Epithelial cell of proximal tubule (primary cell): ENCODE measurements at regions not wholly inside any gene's neighbourhood (a gene's known extent, or its start where the extent isn't known, plus 50 kb on each side); places are given as distances from the start of the nearest gene placed in this dataset.
"Not testable (repeated sequence)": the region's sequence is repeated elsewhere in the genome, so short reads cannot be mapped to it uniquely, and the experiment has no call there.

Experiments
- DNase-seq: peaks from one replicate; pipeline ENCODE4 v3.0.0-alpha.2; 2011; ENCODE audit warnings: low read depth
- H3K4me3 ChIP-seq: 2 replicates; pipeline ENCODE4 v1.5.1; 2011; ENCODE audit warnings: low read depth, mild to moderate bottlenecking, low read length
- TF ChIP-seq, protein P1 (sequence below): conservative IDR thresholded peaks from 2 replicates; pipeline ENCODE4 v1.5.1; 2012; ENCODE audit warnings: low read depth, mild to moderate bottlenecking, low read length

DNA sequence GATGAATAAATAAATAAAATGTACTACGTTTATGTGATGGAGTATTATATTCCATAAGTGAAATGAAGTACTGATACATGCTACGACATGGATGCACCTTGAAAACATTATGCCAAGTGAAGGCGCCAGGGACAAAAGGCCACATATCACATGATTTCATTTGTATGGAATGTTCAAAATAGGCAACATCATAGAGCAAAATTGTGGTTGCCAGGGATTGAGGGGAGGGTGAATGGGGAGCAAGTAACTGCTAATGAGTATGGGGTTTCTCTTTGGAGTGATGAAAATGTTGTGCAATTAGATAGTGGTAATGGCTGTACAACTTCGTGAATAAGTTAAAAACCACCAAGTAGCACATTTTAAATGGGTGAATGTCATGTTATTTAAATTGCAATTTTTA, 132.8 kb downstream of the SLC38A4 start:
- no peak for DNase-seq
- TF ChIP-seq, protein P1, sequence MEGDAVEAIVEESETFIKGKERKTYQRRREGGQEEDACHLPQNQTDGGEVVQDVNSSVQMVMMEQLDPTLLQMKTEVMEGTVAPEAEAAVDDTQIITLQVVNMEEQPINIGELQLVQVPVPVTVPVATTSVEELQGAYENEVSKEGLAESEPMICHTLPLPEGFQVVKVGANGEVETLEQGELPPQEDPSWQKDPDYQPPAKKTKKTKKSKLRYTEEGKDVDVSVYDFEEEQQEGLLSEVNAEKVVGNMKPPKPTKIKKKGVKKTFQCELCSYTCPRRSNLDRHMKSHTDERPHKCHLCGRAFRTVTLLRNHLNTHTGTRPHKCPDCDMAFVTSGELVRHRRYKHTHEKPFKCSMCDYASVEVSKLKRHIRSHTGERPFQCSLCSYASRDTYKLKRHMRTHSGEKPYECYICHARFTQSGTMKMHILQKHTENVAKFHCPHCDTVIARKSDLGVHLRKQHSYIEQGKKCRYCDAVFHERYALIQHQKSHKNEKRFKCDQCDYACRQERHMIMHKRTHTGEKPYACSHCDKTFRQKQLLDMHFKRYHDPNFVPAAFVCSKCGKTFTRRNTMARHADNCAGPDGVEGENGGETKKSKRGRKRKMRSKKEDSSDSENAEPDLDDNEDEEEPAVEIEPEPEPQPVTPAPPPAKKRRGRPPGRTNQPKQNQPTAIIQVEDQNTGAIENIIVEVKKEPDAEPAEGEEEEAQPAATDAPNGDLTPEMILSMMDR = no peak
- no peak overlapping the region for H3K4me3 ChIP-seq

DNA sequence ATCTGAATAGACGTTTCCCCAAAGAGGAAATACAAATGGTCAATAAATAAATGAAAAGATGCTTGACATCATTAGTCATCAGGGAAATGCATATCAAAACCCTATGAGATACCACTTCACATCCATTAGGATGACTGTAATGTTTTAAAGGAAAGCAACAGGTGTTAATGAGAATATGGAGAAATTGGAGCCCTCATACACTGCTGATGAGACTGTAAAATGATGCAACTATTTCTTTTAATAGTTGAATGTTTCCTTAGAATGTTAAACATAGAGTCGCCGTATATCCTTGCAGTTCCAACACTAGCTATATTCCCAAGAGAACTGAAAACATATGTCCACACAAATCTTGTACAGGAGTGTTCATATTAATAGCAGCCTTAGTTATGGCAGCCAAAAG, 133.2 kb downstream of the SLC38A4 start:
- TF ChIP-seq, protein P1 = no peak
- no peak for DNase-seq
- H3K4me3 ChIP-seq = no peak overlapping the region

DNA sequence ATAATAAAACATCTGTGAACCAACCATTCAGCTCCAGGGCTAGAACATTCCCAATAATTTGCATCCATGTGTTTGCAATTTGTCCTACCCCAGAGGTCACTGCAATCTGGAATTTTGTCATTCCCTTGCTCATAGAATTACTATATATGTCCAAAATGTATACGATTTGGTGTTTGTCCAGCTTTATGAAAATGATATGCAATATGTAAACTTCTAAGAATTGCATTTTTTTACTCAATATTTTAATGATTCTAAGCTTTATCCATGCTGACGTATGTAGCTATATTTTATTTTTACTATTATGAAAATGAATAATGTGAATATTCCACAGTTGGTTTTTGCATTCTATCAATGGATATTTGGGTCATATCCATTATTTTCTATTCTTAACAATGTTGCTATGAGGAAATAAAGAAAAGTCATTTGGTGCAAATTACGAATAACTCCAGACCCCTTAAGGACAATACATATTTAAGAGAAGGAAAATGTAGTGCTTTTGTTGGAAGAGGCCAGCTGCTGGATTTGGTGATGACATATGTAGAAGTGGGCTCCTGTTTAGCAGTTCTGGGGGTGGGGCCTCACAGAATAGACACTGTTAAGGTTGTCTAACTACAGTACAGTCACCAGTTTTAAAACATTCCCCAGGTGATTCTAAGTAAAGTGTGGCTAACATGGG, 139.4 kb downstream of the SLC38A4 start:
- no peak overlapping the region for H3K4me3 ChIP-seq
- TF ChIP-seq, protein P1 = no peak
- no peak for DNase-seq

DNA sequence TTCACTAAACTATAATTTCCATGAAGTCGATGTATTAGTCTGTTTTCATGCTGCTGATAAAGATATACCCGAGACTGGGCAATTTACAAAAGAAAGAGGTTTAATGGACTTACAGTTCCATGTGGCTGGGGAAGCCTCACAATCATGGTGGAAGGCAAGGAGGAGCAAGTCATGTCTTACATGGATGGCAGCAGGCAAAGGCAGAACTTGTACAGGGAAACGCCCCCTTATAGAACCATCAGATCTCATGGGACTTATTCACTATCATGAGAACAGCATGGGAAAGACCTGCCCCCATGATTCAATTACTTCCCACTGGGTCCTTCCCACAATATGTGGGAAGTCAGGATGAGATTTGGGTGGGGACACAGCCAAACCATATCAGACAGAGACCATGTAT, 141.6 kb downstream of the SLC38A4 start:
- not testable (repeated sequence) for DNase-seq

DNA sequence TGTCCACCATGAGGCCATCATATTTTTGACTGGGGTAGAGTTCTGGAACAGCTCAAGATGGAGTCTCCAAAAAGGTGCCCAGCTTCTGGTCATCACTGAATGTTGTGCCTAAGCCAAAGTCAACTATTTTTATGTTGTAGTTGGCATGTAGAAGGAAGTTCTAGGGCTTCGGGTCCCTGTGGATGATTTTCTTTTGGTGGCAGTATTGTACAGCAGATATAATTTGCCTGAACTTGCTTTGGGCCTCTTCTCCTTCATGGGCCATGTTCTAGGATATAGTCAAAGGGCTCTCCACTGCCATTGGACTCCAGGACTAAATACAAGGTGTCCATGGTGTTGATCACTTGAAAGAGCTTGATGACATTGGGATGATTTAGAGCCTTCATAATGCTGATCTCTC, 143.6 kb downstream of the SLC38A4 start:
- H3K4me3 ChIP-seq = no peak overlapping the region
- no peak for DNase-seq
- TF ChIP-seq, protein P1 = no peak

More for the DNA sequence above, 141.6 kb downstream of the SLC38A4 start:
- not testable (repeated sequence) for H3K4me3 ChIP-seq

DNA sequence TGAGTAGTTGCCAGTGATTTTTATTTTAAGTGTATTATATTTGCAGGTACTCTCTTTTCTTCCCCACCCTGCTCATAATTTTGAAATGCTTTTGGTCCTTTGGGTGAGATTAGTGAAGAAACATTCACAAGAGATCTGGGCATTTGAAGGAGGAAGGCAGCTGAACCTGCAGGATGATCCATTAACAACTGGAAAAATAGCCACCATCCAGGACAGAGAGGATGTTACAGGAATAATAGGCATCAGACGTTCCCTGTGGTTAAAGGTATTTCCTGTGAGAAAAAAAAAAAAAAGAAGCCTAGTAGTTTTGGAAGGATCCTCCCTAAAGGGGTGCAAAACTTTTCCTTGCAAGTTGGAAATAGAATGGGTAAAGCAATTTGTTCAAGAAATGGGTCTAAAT, 145.3 kb downstream of the SLC38A4 start:
- TF ChIP-seq, protein P1 = no peak

DNA sequence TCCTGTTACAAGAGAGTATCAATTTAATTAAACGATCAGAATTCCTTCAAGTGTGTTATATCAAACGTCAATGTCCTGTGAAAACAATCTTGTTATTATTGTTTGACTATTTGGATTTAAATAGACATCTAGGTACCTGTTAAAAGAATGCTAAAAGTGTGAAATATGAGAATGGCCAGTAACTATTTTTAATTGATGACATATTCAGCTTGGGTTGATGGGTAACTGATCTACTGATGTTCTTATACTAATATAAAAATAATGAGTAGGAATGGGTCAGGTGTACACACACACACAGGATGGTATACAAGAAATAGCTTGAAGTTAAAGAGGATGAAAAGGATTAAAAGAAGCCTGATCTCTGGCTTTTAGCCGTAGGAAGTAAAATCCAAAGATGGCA, 146.0 kb downstream of the SLC38A4 start:
- TF ChIP-seq, protein P1 = no peak
- H3K4me3 ChIP-seq = no peak overlapping the region
- DNase-seq = no peak

More for the DNA sequence above, 145.3 kb downstream of the SLC38A4 start:
- no peak for DNase-seq
- no peak overlapping the region for H3K4me3 ChIP-seq
